Left lung (tissue), 4 donors: ENCODE measurements at regions not wholly inside any gene's neighbourhood (a gene's known extent, or its start where the extent isn't known, plus 50 kb on each side); places are given as distances from the start of the nearest gene placed in this dataset.

Experiments used
- ATAC-seq: fragments of 200-7000 bp; cut with Tn5 transposase; one replicate; pipeline ENCODE4 v1.9.1; 2020; ENCODE audit warnings: moderate library complexity
- DNase-seq, 4 donors: peaks; one replicate each; pipeline ENCODE4 v3.0.0-alpha.2; 2013 to 2020
- H3K27ac ChIP-seq, 2 donors: fragments of 200-600 bp; sonication (generic) in 1 of 2; one replicate each; pipeline versions ENCODE4 v1.5.0 to v1.8.0; 2020 to 2021
- H3K27me3 ChIP-seq, 2 donors: fragments of 200-600 bp; sonication (generic) in 1 of 2; one replicate each; pipeline versions ENCODE4 v1.5.0 to v1.8.0; 2020 to 2021
- H3K36me3 ChIP-seq, 2 donors: fragments of 200-600 bp; sonication (generic) in 1 of 2; one replicate each; pipeline versions ENCODE4 v1.5.0 to v1.8.0; 2020 to 2021
- H3K4me1 ChIP-seq, 2 donors: fragments of 200-600 bp; one replicate each; pipeline ENCODE4 v1.8.0; 2021
- H3K4me3 ChIP-seq, 2 donors: fragments of 200-600 bp; sonication (generic) in 1 of 2; one replicate each; pipeline versions ENCODE4 v1.5.0 to v1.8.0; 2020 to 2021; ENCODE audit warnings: mild to moderate bottlenecking in 1 of 2
- H3K9me3 ChIP-seq, 2 donors: fragments of 200-600 bp; sonication (generic) in 1 of 2; one replicate each; pipeline versions ENCODE4 v1.5.0 to v1.8.0; 2020 to 2021
- intact Hi-C, 2 donors: fragments of 100-400 bp; cut with DNase I; formaldehyde crosslinking; loops; one replicate each; pipeline versions ENCODE4 v1.11.2 to v1.14.2; 2022
- TF ChIP-seq, protein P1 (sequence below), 2 donors: fragments of 200-600 bp; sonication (generic) in 1 of 2; IDR thresholded peaks; one replicate each; pipeline versions ENCODE4 v1.5.0 to v1.8.0; 2021; ENCODE audit warnings: antibody characterized with exemption in 2 of 2
- donor health status: DM: no; HTN: yes; CAD: no.
- donor health status: DM: no; HTN: no; CAD: no.

DNA sequence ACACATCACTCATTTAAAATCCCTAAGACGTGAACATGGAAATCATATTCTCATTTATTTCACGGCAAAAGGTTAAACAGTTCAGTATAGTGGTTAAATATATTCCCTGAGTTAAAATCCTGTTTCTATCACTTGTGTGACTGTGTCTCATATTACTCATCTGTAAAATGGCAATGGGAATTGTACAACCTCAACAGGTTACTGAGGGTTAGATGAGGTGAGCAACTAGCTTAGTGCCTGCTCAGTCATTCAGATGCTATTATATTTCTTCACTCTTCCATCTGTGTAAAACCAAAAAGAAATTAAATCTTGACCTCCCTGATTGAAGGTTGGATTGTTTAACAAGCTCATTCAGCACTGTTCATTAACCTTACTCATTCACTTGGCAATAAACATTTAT is 212.4 kb upstream of the STK17B start:
- ATAC-seq (no peak), DNase-seq (no peak)
- no peaks in the 10 kb centered on the region for H3K27me3 ChIP-seq
- TF ChIP-seq, protein P1, sequence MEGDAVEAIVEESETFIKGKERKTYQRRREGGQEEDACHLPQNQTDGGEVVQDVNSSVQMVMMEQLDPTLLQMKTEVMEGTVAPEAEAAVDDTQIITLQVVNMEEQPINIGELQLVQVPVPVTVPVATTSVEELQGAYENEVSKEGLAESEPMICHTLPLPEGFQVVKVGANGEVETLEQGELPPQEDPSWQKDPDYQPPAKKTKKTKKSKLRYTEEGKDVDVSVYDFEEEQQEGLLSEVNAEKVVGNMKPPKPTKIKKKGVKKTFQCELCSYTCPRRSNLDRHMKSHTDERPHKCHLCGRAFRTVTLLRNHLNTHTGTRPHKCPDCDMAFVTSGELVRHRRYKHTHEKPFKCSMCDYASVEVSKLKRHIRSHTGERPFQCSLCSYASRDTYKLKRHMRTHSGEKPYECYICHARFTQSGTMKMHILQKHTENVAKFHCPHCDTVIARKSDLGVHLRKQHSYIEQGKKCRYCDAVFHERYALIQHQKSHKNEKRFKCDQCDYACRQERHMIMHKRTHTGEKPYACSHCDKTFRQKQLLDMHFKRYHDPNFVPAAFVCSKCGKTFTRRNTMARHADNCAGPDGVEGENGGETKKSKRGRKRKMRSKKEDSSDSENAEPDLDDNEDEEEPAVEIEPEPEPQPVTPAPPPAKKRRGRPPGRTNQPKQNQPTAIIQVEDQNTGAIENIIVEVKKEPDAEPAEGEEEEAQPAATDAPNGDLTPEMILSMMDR (IDR thresholded peaks at IDR 0.05): no peak
- H3K36me3 ChIP-seq: no peaks in the 10 kb centered on the region
- intact Hi-C loops: no loop called here
- no peaks in the 10 kb centered on the region for H3K9me3 ChIP-seq
- H3K27ac ChIP-seq: no peak overlapping the region
- H3K4me3 ChIP-seq: no peak overlapping the region
- H3K4me1 ChIP-seq: no peaks in the 10 kb centered on the region

DNA sequence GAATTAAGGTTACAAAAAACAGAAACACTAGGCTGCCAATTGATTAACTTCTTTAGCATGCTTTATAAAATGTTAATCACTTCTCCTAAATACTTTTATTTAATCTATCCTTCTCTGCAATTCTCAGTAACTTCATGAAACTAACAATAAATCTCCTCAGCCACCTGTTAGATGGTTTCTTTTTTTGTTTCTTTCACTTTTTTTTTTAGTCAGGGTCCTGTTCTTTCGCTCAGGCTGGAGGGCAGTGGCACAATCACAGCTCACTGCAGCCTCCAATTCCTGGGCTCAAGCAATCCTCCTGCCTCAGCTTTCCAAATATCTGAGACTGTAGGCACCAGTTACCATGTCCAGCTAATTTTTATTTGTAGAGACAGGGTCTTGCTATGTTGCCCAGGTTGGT is 213.4 kb upstream of the STK17B start:
- DNase-seq (no peak), ATAC-seq (no peak)
- TF ChIP-seq, protein P1 (IDR thresholded peaks at IDR 0.05): no peak
- Histone ChIP-seq H3K36me3 (no peaks in the 10 kb centered on the region), H3K27me3 (no peaks in the 10 kb centered on the region), H3K27ac (no peak overlapping the region), H3K9me3 (no peaks in the 10 kb centered on the region), H3K4me3 (no peak overlapping the region), H3K4me1 (no peaks in the 10 kb centered on the region)
- intact Hi-C loops: no loop called here

DNA sequence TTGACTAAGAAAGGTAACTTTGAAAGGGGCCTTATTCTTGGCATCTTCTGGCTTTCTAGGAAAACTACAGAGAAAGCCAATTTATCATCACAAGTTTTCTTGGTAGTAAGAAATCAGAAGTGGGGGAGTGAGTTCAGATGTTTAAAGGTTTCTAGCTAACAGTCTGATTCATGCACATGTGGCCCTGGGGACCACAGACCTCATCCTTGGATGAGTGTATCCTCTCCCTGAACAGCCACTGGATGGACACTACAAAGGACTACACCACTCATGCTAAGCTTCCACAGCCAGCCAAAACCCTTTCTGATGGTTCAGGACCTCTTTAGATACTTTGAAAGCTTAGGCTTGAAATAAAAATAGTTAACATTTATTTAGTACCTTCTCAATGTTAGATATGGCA is 218.3 kb upstream of the STK17B start:
- no peak overlapping the region for H3K27ac ChIP-seq
- no peaks in the 10 kb centered on the region for H3K9me3 ChIP-seq
- H3K4me3 ChIP-seq: no peak overlapping the region
- intact Hi-C loops: no loop called here
- TF ChIP-seq, protein P1 (IDR thresholded peaks at IDR 0.05): no peak
- no peaks in the 10 kb centered on the region for H3K27me3 ChIP-seq
- DNase-seq (no peak), ATAC-seq (no peak)
- H3K4me1 ChIP-seq: no peaks in the 10 kb centered on the region
- H3K36me3 ChIP-seq: no peaks in the 10 kb centered on the region

DNA sequence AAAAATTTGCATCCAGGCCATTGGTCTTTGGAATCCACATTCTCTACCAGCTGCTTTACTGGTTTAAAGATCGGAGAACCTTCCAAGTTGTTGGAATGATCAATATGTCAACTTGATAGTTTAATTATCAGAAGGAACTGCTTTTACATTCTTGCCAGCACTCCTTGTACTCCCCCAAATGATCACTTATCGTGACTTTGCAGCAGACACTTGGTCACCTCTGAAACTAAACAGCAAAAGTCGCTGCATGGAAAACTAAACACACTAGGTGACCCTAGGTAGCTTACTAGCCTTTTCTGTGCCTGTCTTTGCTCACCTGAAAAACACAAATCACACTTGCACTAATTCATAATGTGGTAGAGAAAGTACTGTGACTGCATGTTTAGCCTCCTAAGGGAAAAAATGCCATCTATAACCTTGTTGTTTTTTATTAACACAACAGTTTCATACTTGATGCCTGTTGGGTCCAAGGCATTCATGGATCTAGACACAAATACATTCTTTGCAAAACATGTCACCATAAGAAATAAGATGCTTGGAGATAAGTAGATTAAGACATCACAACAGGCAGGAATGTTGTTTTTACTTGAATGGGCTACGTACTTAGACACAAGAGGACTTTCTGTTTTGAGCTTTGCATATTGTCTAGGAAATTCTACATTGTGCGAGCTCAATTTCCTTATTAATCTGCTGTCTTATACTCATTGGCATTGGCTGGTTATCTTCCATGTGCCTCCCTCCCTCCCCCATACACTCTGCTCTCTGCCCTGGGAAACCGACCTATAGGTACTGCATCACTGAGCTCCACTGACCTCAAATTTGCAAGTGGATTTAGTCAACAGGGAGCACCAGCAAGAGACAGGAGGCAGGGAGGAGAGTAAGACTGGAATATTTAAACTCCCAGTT is 219.1 kb upstream of the STK17B start:
- ATAC-seq: no peak
- no peaks in the 10 kb centered on the region for H3K4me1 ChIP-seq
- no peak overlapping the region for H3K4me3 ChIP-seq
- TF ChIP-seq, protein P1 (IDR thresholded peaks at IDR 0.05): no peak
- H3K9me3 ChIP-seq: no peaks in the 10 kb centered on the region
- no peak overlapping the region for H3K27ac ChIP-seq
- no peaks in the 10 kb centered on the region for H3K36me3 ChIP-seq
- intact Hi-C loops: no loop called here
- no peaks in the 10 kb centered on the region for H3K27me3 ChIP-seq
- DNase-seq: no peak

DNA sequence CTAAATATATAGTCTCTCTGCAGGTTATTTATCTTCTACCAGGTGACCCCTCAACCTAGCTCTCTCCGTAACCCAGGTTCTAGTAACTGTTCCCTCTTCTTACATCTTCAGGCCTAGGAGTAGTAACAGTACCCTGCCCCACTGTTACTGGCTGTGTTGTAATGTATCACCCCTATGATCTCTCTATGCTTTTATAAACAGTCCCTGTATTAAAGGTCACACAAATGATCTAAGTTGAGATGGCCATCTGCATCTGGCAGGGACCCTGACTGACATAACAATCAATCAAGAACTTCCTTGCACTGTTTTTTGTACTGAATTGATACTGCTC is 219.7 kb upstream of the STK17B start:
- Histone ChIP-seq H3K4me1 (no peaks in the 10 kb centered on the region), H3K27me3 (no peaks in the 10 kb centered on the region), H3K9me3 (no peaks in the 10 kb centered on the region), H3K4me3 (no peak overlapping the region), H3K36me3 (no peaks in the 10 kb centered on the region), H3K27ac (no peak overlapping the region)
- TF ChIP-seq, protein P1 (IDR thresholded peaks at IDR 0.05): no peak
- ATAC-seq (no peak), DNase-seq (no peak)
- intact Hi-C loops: no loop called here
